Liver (tissue), 3 donors: ENCODE measurements at regions not wholly inside any gene's neighbourhood (a gene's known extent, or its start where the extent isn't known, plus 50 kb on each side); places are given as distances from the start of the nearest gene placed in this dataset.

Experiments
- EGR1 ChIP-seq, 2 donors: IDR thresholded peaks; 2 replicates each; pipeline ENCODE4 v1.6.1; 2016 to 2018; ENCODE audit warnings: antibody characterized with exemption in 2 of 2, low read depth in 2 of 2
- GABPA ChIP-seq, 2 donors: IDR thresholded peaks in 1 of 2; conservative IDR thresholded peaks in 1 of 2; 2 replicates each; pipeline ENCODE4 v1.6.1; 2016; ENCODE audit warnings: antibody characterized with exemption in 2 of 2, mild to moderate bottlenecking in 1 of 2, moderate library complexity in 1 of 2
- HNF4A ChIP-seq, 2 donors: conservative IDR thresholded peaks; 2 replicates each; pipeline ENCODE4 v1.6.1; 2016; ENCODE audit warnings: antibody characterized with exemption in 2 of 2, mild to moderate bottlenecking in 2 of 2
- HNF4G ChIP-seq: IDR thresholded peaks from 2 replicates; pipeline ENCODE4 v1.6.1; 2016; ENCODE audit warnings: antibody characterized with exemption
- JUND ChIP-seq, 2 donors: IDR thresholded peaks; 2 replicates each; pipeline ENCODE4 v1.6.1; 2016; ENCODE audit warnings: antibody characterized with exemption in 2 of 2
- RAD21 ChIP-seq, 2 donors: IDR thresholded peaks; 2 replicates each; pipeline ENCODE4 v1.6.1; 2016; ENCODE audit warnings: antibody characterized with exemption in 2 of 2, mild to moderate bottlenecking in 2 of 2
- RXRA ChIP-seq, 2 donors: IDR thresholded peaks; 2 replicates each; pipeline ENCODE4 v1.6.1; 2017 to 2018; ENCODE audit warnings: antibody characterized with exemption in 2 of 2, mild to moderate bottlenecking in 1 of 2
- SP1 ChIP-seq: IDR thresholded peaks from 2 replicates; pipeline ENCODE4 v1.6.1; 2018; ENCODE audit warnings: antibody characterized with exemption, mild to moderate bottlenecking
- TAF1 ChIP-seq: conservative IDR thresholded peaks from 2 replicates; pipeline ENCODE4 v1.6.1; 2016; ENCODE audit warnings: antibody characterized with exemption, mild to moderate bottlenecking
- YY1 ChIP-seq: IDR thresholded peaks from 2 replicates; pipeline ENCODE4 v1.6.1; 2016; ENCODE audit warnings: antibody characterized with exemption, mild to moderate bottlenecking
- TF ChIP-seq, protein P1 (sequence below): fragments of 150-350 bp; IDR thresholded peaks from 2 replicates; pipeline ENCODE4 v1.5.1; 2017; ENCODE audit warnings: improper control_type of control experiment, low read depth, low read length; ENCODE audit not compliant: missing input control
- TF ChIP-seq, protein P2 (sequence below): IDR thresholded peaks from 2 replicates; pipeline ENCODE4 v1.6.1; 2016; ENCODE audit warnings: antibody characterized with exemption
- TF ChIP-seq, protein P3 (sequence below): IDR thresholded peaks from 2 replicates; pipeline ENCODE4 v1.6.1; 2016; ENCODE audit warnings: antibody characterized with exemption
- donor health status: healthy.
- donor health status: healthy.

DNA sequence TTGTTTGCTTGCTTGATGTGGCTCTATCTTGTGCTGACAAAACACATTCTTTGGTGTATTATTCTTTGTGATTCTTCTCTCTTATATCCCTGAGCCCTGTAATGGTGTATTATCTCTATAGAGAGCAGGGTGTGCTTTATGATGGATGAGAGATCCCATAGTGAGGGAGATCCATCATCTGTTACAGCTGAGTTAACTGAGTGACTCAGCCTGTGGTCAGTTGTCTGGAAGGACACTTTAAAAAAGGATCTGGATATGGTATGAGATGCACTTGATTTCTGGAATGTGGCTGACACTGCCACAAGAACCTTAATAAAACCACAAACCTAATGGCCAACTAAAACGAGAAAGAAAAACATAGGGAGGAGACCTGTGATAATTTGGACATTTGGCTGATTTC, 461.4 kb upstream of the SYT1 start:
- TF ChIP-seq, protein P1, sequence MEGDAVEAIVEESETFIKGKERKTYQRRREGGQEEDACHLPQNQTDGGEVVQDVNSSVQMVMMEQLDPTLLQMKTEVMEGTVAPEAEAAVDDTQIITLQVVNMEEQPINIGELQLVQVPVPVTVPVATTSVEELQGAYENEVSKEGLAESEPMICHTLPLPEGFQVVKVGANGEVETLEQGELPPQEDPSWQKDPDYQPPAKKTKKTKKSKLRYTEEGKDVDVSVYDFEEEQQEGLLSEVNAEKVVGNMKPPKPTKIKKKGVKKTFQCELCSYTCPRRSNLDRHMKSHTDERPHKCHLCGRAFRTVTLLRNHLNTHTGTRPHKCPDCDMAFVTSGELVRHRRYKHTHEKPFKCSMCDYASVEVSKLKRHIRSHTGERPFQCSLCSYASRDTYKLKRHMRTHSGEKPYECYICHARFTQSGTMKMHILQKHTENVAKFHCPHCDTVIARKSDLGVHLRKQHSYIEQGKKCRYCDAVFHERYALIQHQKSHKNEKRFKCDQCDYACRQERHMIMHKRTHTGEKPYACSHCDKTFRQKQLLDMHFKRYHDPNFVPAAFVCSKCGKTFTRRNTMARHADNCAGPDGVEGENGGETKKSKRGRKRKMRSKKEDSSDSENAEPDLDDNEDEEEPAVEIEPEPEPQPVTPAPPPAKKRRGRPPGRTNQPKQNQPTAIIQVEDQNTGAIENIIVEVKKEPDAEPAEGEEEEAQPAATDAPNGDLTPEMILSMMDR = no peak
- TF ChIP-seq GABPA (IDR thresholded peaks at IDR 0.05 in 1 of 2, conservative IDR thresholded peaks at IDR 0.05 in 1 of 2) = no peak
- TF ChIP-seq SP1 = no peak
- TF ChIP-seq, protein P2, sequence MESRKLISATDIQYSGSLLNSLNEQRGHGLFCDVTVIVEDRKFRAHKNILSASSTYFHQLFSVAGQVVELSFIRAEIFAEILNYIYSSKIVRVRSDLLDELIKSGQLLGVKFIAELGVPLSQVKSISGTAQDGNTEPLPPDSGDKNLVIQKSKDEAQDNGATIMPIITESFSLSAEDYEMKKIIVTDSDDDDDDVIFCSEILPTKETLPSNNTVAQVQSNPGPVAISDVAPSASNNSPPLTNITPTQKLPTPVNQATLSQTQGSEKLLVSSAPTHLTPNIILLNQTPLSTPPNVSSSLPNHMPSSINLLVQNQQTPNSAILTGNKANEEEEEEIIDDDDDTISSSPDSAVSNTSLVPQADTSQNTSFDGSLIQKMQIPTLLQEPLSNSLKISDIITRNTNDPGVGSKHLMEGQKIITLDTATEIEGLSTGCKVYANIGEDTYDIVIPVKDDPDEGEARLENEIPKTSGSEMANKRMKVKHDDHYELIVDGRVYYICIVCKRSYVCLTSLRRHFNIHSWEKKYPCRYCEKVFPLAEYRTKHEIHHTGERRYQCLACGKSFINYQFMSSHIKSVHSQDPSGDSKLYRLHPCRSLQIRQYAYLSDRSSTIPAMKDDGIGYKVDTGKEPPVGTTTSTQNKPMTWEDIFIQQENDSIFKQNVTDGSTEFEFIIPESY = no peak
- TF ChIP-seq HNF4A (conservative IDR thresholded peaks at IDR 0.05) = no peak
- TF ChIP-seq, protein P3, sequence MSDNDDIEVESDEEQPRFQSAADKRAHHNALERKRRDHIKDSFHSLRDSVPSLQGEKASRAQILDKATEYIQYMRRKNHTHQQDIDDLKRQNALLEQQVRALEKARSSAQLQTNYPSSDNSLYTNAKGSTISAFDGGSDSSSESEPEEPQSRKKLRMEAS = no peak
- no peak for TF ChIP-seq JUND (IDR thresholded peaks at IDR 0.05)
- TF ChIP-seq RXRA (IDR thresholded peaks at IDR 0.05) = no peak
- TF ChIP-seq RAD21 (IDR thresholded peaks at IDR 0.05) = no peak
- TF ChIP-seq TAF1 = no peak
- TF ChIP-seq HNF4G = no peak
- no peak for TF ChIP-seq YY1
- no peak for TF ChIP-seq EGR1 (IDR thresholded peaks at IDR 0.05; ENCODE audit: low read depth in 2 of 2)
